GM19372 (cell line): ENCODE measurements at regions not wholly inside any gene's neighbourhood (a gene's known extent, or its start where the extent isn't known, plus 50 kb on each side); places are given as distances from the start of the nearest gene placed in this dataset.
"Not testable (repeated sequence)": the region's sequence is repeated elsewhere in the genome, so short reads cannot be mapped to it uniquely, and the experiment has no call there.

Source experiments
- ATAC-seq: cut with Tn5 transposase; IDR thresholded peaks from one replicate; pipeline ENCODE4 v1.9.1; 2021; ENCODE audit warnings: mild to moderate bottlenecking, low read depth, moderate library complexity; ENCODE audit not compliant: unreplicated experiment

- no peak for ATAC-seq
These were observed 234.5 kb downstream of the NRIP1 start for GRCh38 chr21:14830307-14830706.

- ATAC-seq = no peak
These were observed 235.1 kb downstream of the NRIP1 start for GRCh38 chr21:14829685-14830084.

GRCh38 chr21:14827468-14827867 lies 237.3 kb downstream of the NRIP1 start:
- ATAC-seq = no peak

GRCh38 chr21:14826630-14827029 lies 238.2 kb downstream of the NRIP1 start:
- ATAC-seq = no peak

GRCh38 chr21:14825514-14825974 lies 239.3 kb downstream of the NRIP1 start:
- no peak for ATAC-seq

- no peak for ATAC-seq
These were observed 240.7 kb downstream of the NRIP1 start for GRCh38 chr21:14824126-14824525.

GRCh38 chr21:14817311-14817710 lies 247.5 kb downstream of the NRIP1 start:
- ATAC-seq = no peak

GRCh38 chr21:14814991-14815390 lies 249.8 kb downstream of the NRIP1 start:
- no peak for ATAC-seq

- no peak for ATAC-seq
These were observed 250.5 kb downstream of the NRIP1 start for GRCh38 chr21:14814282-14814681.

- ATAC-seq = not testable (repeated sequence)
These were observed 258.1 kb upstream of the SAMSN1 start for GRCh38 chr21:14804170-14804569.

- no peak for ATAC-seq
These were observed 251.4 kb upstream of the SAMSN1 start for GRCh38 chr21:14797543-14797942.

GRCh38 chr21:14787312-14787711 lies 241.2 kb upstream of the SAMSN1 start:
- ATAC-seq = no peak

- ATAC-seq = no peak
These were observed 239.6 kb upstream of the SAMSN1 start for GRCh38 chr21:14785679-14786078.

- peak; percentile 56 for ATAC-seq
These were observed 227.7 kb upstream of the SAMSN1 start for GRCh38 chr21:14773777-14774345.

GRCh38 chr21:14771593-14771992 lies 225.5 kb upstream of the SAMSN1 start:
- ATAC-seq = no peak

- no peak for ATAC-seq
These were observed 221.9 kb upstream of the SAMSN1 start for GRCh38 chr21:14768042-14768441.

- ATAC-seq = no peak
These were observed 221.2 kb upstream of the SAMSN1 start for GRCh38 chr21:14767192-14767852.

- no peak for ATAC-seq
These were observed 220.1 kb upstream of the SAMSN1 start for GRCh38 chr21:14766241-14766640.

- ATAC-seq = peak; percentile 18
These were observed 217.6 kb upstream of the SAMSN1 start for GRCh38 chr21:14763695-14764064.

GRCh38 chr21:14762734-14763694 lies 216.9 kb upstream of the SAMSN1 start:
- ATAC-seq = peak; percentile 95

- no peak for ATAC-seq
These were observed 216.2 kb upstream of the SAMSN1 start for GRCh38 chr21:14762327-14762726.
